ENCODE measurements at regions not wholly inside any gene's neighbourhood (a gene's known extent, or its start where the extent isn't known, plus 50 kb on each side); places are given as distances from the start of the nearest gene placed in this dataset.

GRCh38 chr5:180435594-180435993 lies 58.6 kb upstream of the CNOT6 start:
- TF ChIP-seq EZH2 (IDR thresholded peaks at IDR 0.05; ENCODE audit: low read depth) (no peak), CTCF (conservative IDR thresholded peaks at IDR 0.05) (no peak)
- ChIA-PET CTCF (no interaction called here), POLR2A (ENCODE audit: unreplicated experiment) (no interaction called here)
- intact Hi-C loops (cut with micrococcal nuclease; ENCODE audit: unreplicated experiment), result no loop called here
- Histone ChIP-seq H4K20me1 (ENCODE audit: insufficient read depth) (no peaks in the 10 kb centered on the region), H3K36me3 (ENCODE audit: low read depth) (no peaks in the 10 kb centered on the region), H3K4me2 (no peak overlapping the region), H3K4me3 (no peak overlapping the region), H3K27me3 (ENCODE audit: insufficient read depth, low read depth) (no peaks in the 10 kb centered on the region), H3K4me1 (replicated peaks; ENCODE audit: insufficient read depth) (no peaks in the 10 kb centered on the region), H3F3A (ENCODE audit: insufficient read depth, low read depth) (no peaks in the 10 kb centered on the region), H3K79me2 (ENCODE audit: low read depth) (no peaks in the 10 kb centered on the region), H3K9me2 (ENCODE audit: insufficient read depth) (no peaks in the 10 kb centered on the region), H2AFZ (no peak overlapping the region), H3K27ac (no peak overlapping the region), H3K9me3 (ENCODE audit: insufficient read depth, low read depth) (no peaks in the 10 kb centered on the region)
- no peak for DNase-seq
- no TSS peak for BruUV-seq (replicated peaks)

DNA sequence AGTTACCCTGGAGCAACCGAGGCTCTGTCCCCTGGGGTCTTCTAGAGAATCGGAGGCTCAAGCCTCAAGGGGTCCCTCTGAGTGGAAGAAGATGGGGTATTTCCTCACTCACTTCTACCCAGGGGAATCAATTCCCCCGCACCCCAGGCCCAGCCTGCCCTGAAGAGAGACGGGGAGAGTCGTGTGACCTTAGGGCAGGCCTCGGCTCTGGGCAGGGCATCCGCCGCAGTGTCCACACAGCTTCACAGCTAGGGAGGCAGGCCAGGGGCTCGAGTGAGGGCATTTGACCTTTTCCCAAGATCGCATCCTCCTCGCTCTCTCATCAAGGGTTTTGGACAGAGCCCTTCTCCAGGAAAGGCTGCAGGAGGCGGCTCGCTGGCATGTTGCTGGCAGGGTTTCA lies 57.9 kb upstream of the CNOT6 start:
- Histone ChIP-seq H3K27me3 (ENCODE audit: insufficient read depth, low read depth) (no peaks in the 10 kb centered on the region), H3K79me2 (ENCODE audit: low read depth) (no peaks in the 10 kb centered on the region), H2AFZ (no peak overlapping the region), H3K27ac (no peak overlapping the region), H3K9me3 (ENCODE audit: insufficient read depth, low read depth) (no peaks in the 10 kb centered on the region), H3K36me3 (ENCODE audit: low read depth) (no peaks in the 10 kb centered on the region), H3K4me1 (replicated peaks; ENCODE audit: insufficient read depth) (peaks cover 3% of the 10 kb centered on the region; the same call in 1 of the 2 replicates), H3K4me3 (no peak overlapping the region), H3K9me2 (ENCODE audit: insufficient read depth) (no peaks in the 10 kb centered on the region), H3F3A (ENCODE audit: insufficient read depth, low read depth) (no peaks in the 10 kb centered on the region), H3K4me2 (no peak overlapping the region), H4K20me1 (ENCODE audit: insufficient read depth) (no peaks in the 10 kb centered on the region)
- no peak for DNase-seq
- ChIA-PET CTCF (no interaction called here), POLR2A (ENCODE audit: unreplicated experiment) (no interaction called here)
- intact Hi-C loops (cut with micrococcal nuclease; ENCODE audit: unreplicated experiment), result no loop called here
- no peak for TF ChIP-seq EZH2 (IDR thresholded peaks at IDR 0.05; ENCODE audit: low read depth)
- no peak for TF ChIP-seq CTCF (conservative IDR thresholded peaks at IDR 0.05)
- BruUV-seq (replicated peaks), result no TSS peak

GRCh38 chr5:180436936-180437335 lies 57.2 kb upstream of the CNOT6 start:
- H3K9me3 ChIP-seq (ENCODE audit: insufficient read depth, low read depth), result no peaks in the 10 kb centered on the region
- intact Hi-C loops (cut with micrococcal nuclease; ENCODE audit: unreplicated experiment), result no loop called here
- H3K4me2 ChIP-seq, result no peak overlapping the region
- ChIA-PET POLR2A (ENCODE audit: unreplicated experiment) (no interaction called here), CTCF (interaction anchor here (0.5 kb wide), 1 partner anchor 140 kb away, joined by 3 read pairs; no protein-coding TSS in a partner anchor)
- no peaks in the 10 kb centered on the region for H4K20me1 ChIP-seq (ENCODE audit: insufficient read depth)
- H3K79me2 ChIP-seq (ENCODE audit: low read depth), result no peaks in the 10 kb centered on the region
- peaks cover 10% of the 10 kb centered on the region; the same call in 1 of the 2 replicates for H3K4me1 ChIP-seq (replicated peaks; ENCODE audit: insufficient read depth)
- H3K4me3 ChIP-seq, result no peak overlapping the region
- DNase-seq, result no peak
- H3K9me2 ChIP-seq (ENCODE audit: insufficient read depth), result no peaks in the 10 kb centered on the region
- BruUV-seq (replicated peaks), result no TSS peak
- H3F3A ChIP-seq (ENCODE audit: insufficient read depth, low read depth), result no peaks in the 10 kb centered on the region
- H2AFZ ChIP-seq, result no peak overlapping the region
- no peak for TF ChIP-seq CTCF (conservative IDR thresholded peaks at IDR 0.05)
- TF ChIP-seq EZH2 (IDR thresholded peaks at IDR 0.05; ENCODE audit: low read depth), result no peak
- H3K27ac ChIP-seq, result no peak overlapping the region
- no peaks in the 10 kb centered on the region for H3K27me3 ChIP-seq (ENCODE audit: insufficient read depth, low read depth)
- no peaks in the 10 kb centered on the region for H3K36me3 ChIP-seq (ENCODE audit: low read depth)
